CD4-positive, alpha-beta T cell (primary cell): ENCODE measurements at regions not wholly inside any gene's neighbourhood (a gene's known extent, or its start where the extent isn't known, plus 50 kb on each side); places are given as distances from the start of the nearest gene placed in this dataset.

Source experiments
- ATAC-seq: fragments of 200-7000 bp; cut with Tn5 transposase; one replicate; pipeline ENCODE4 v1.10.0; 2022; ENCODE audit warnings: mild to moderate bottlenecking; ENCODE audit not compliant: poor library complexity
- CTCF ChIA-PET: fragments of 350-600 bp; sonication (Branson Sonifier 250); formaldehyde crosslinking; loops from one replicate; lab custom pipeline; 2021; ENCODE audit warnings: antibody characterized with exemption, inconsistent platforms; lab: Charles Lee
- POLR2A ChIA-PET: fragments of 350-600 bp; sonication (Branson Sonifier 250); formaldehyde crosslinking; loops from one replicate; lab custom pipeline; 2021; ENCODE audit warnings: antibody characterized with exemption, inconsistent platforms; lab: Charles Lee
- DNase-seq, 14 experiments: peaks; one replicate each; pipeline ENCODE4 v3.0.0-alpha.2; 2013 to 2020; ENCODE audit warnings: mixed read lengths in 2 of 14
- H3K27ac ChIP-seq, 2 donors: one replicate each; pipeline versions ENCODE4 v1.5.1 to v1.7.0; 2013; ENCODE audit warnings: low read length in 2 of 2, low read depth in 1 of 2, mild to moderate bottlenecking in 1 of 2
- H3K27me3 ChIP-seq, 2 experiments: 1 replicate in 1 of 2; 2 replicates in 1 of 2; pipeline versions ENCODE4 v1.6.1 to v1.7.0; 2013; ENCODE audit warnings: low read length in 2 of 2, control low read depth in 1 of 2, mild to moderate bottlenecking in 1 of 2, moderate library complexity in 1 of 2; ENCODE audit not compliant: insufficient read depth in 2 of 2, control insufficient read depth in 1 of 2
- H3K36me3 ChIP-seq: one replicate; pipeline ENCODE4 v1.6.1; 2013; ENCODE audit warnings: low read length, control low read depth; ENCODE audit not compliant: insufficient read depth
- H3K4me1 ChIP-seq: one replicate; pipeline ENCODE4 v1.6.1; 2013; ENCODE audit warnings: low read length, control low read depth; ENCODE audit not compliant: insufficient read depth
- H3K4me3 ChIP-seq: one replicate; pipeline ENCODE4 v1.5.1; 2013; ENCODE audit warnings: mild to moderate bottlenecking, low read length, moderate library complexity
- H3K9me3 ChIP-seq, 2 experiments: 1 replicate in 1 of 2; 2 replicates in 1 of 2; pipeline versions ENCODE4 v1.6.1 to v1.7.0; 2013; ENCODE audit warnings: low read length in 2 of 2, mild to moderate bottlenecking in 2 of 2, control low read depth in 1 of 2, moderate library complexity in 1 of 2; ENCODE audit not compliant: control insufficient read depth in 1 of 2, insufficient read depth in 1 of 2
- H3K27ac Mint-ChIP-seq: one replicate; pipeline ENCODE4 v1.8.0; 2020; ENCODE audit warnings: mixed read lengths
- H3K27me3 Mint-ChIP-seq: one replicate; pipeline ENCODE4 v1.8.0; 2021; ENCODE audit warnings: mixed read lengths
- H3K36me3 Mint-ChIP-seq: one replicate; pipeline ENCODE4 v1.8.0; 2021; ENCODE audit warnings: low read depth, mixed read lengths
- H3K4me1 Mint-ChIP-seq: one replicate; pipeline ENCODE4 v1.8.0; 2021; ENCODE audit warnings: low read depth, mixed read lengths
- H3K4me3 Mint-ChIP-seq: one replicate; pipeline ENCODE4 v1.8.0; 2020; ENCODE audit warnings: mild to moderate bottlenecking, mixed read lengths
- H3K9me3 Mint-ChIP-seq: one replicate; pipeline ENCODE4 v1.8.0; 2020; ENCODE audit warnings: mixed read lengths
- CTCF ChIP-seq: fragments of 200-600 bp; IDR thresholded peaks from one replicate; pipeline ENCODE4 v1.8.0; 2022; ENCODE audit warnings: antibody characterized with exemption, mild to moderate bottlenecking
- intact Hi-C, 2 experiments: fragments of 100-400 bp; cut with DNase I in 1 of 2; cut with micrococcal nuclease in 1 of 2; formaldehyde crosslinking; loops; one replicate each; pipeline versions ENCODE4 v1.15.1 to v1.9.0; 2023 to 2025; cut with DNase I, micrococcal nuclease

- TF ChIP-seq CTCF, result no peak
- H3K9me3 Mint-ChIP-seq, result no peaks in the 10 kb centered on the region
These were observed 192.4 kb downstream of the ABHD5 start for GRCh38 chr3:43882976-43883680.

GRCh38 chr3:43883729-43884396 is 193.1 kb downstream of the ABHD5 start:
- Mint-ChIP-seq H3K4me1 (no peaks in the 10 kb centered on the region), H3K27me3 (peaks cover 9% of the 10 kb centered on the region), H3K9me3 (no peaks in the 10 kb centered on the region), H3K27ac (no peak overlapping the region), H3K4me3 (no peak overlapping the region), H3K36me3 (no peaks in the 10 kb centered on the region)
- Histone ChIP-seq H3K4me1 (no peaks in the 10 kb centered on the region), H3K27me3 (peaks cover 0 to 5% of the 10 kb centered on the region in 2 experiments), H3K4me3 (no peak overlapping the region), H3K27ac (no peak overlapping the region), H3K36me3 (no peaks in the 10 kb centered on the region), H3K9me3 (no peaks in the 10 kb centered on the region)
- no peak for TF ChIP-seq CTCF
- ATAC-seq (no peak), DNase-seq (no peak)
- ChIA-PET POLR2A (no interaction called here), CTCF (no interaction called here)
- intact Hi-C loops, result no loop called here

More at GRCh38 chr3:43882976-43883680, 192.4 kb downstream of the ABHD5 start:
- H3K27me3 ChIP-seq, result peaks cover 0 to 5% of the 10 kb centered on the region in 2 experiments
- Mint-ChIP-seq H3K36me3 (no peaks in the 10 kb centered on the region), H3K27me3 (peaks cover 5% of the 10 kb centered on the region), H3K4me1 (no peaks in the 10 kb centered on the region), H3K27ac (no peak overlapping the region), H3K4me3 (no peak overlapping the region)
- ATAC-seq (no peak), DNase-seq (no peak)
- H3K27ac ChIP-seq, result no peak overlapping the region
- CTCF ChIA-PET, result no interaction called here
- POLR2A ChIA-PET, result no interaction called here
- no peak overlapping the region for H3K4me3 ChIP-seq
- no peaks in the 10 kb centered on the region for H3K36me3 ChIP-seq
- intact Hi-C loops, result no loop called here
- H3K9me3 ChIP-seq, result no peaks in the 10 kb centered on the region
- no peaks in the 10 kb centered on the region for H3K4me1 ChIP-seq

GRCh38 chr3:43884581-43884980 is 193.8 kb downstream of the ABHD5 start:
- no peak overlapping the region for H3K27ac Mint-ChIP-seq
- ChIA-PET CTCF (no interaction called here), POLR2A (no interaction called here)
- no peaks in the 10 kb centered on the region for H3K9me3 Mint-ChIP-seq
- Histone ChIP-seq H3K36me3 (no peaks in the 10 kb centered on the region), H3K4me3 (no peak overlapping the region), H3K27ac (no peak overlapping the region), H3K27me3 (no peaks in the 10 kb centered on the region), H3K4me1 (no peaks in the 10 kb centered on the region), H3K9me3 (no peaks in the 10 kb centered on the region)
- H3K4me3 Mint-ChIP-seq, result no peak overlapping the region
- TF ChIP-seq CTCF, result no peak
- intact Hi-C loops, result no loop called here
- no peaks in the 10 kb centered on the region for H3K36me3 Mint-ChIP-seq
- no peak for ATAC-seq
- DNase-seq, result no peak
- H3K27me3 Mint-ChIP-seq, result peaks cover 9% of the 10 kb centered on the region
- H3K4me1 Mint-ChIP-seq, result no peaks in the 10 kb centered on the region
